ENCODE measurements at regions not wholly inside any gene's neighbourhood (a gene's known extent, or its start where the extent isn't known, plus 50 kb on each side); places are given as distances from the start of the nearest gene placed in this dataset.

DNA sequence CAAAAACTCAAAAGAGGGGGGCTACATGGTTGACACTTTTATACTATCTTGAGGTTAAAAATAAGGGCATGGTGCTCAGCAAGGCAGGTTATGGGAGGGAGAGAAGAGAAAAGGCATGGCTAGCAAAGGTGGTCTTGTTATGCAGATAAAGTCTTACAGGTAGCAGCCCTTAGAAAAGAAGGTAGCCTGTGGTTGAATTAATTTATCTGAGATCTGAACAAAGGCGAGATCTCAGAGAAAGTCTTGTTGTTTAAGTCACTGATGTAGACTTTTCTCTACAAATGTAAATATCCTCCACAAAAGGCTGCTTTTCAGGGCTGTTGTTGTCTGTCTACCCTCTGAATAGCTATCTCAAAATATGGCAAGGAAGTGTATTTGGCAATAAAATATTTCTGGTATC, 1250.4 kb downstream of the PCDH18 start:
- no peak for TF ChIP-seq POLR2A (IDR thresholded peaks at IDR 0.05)
- TF ChIP-seq, protein P1, sequence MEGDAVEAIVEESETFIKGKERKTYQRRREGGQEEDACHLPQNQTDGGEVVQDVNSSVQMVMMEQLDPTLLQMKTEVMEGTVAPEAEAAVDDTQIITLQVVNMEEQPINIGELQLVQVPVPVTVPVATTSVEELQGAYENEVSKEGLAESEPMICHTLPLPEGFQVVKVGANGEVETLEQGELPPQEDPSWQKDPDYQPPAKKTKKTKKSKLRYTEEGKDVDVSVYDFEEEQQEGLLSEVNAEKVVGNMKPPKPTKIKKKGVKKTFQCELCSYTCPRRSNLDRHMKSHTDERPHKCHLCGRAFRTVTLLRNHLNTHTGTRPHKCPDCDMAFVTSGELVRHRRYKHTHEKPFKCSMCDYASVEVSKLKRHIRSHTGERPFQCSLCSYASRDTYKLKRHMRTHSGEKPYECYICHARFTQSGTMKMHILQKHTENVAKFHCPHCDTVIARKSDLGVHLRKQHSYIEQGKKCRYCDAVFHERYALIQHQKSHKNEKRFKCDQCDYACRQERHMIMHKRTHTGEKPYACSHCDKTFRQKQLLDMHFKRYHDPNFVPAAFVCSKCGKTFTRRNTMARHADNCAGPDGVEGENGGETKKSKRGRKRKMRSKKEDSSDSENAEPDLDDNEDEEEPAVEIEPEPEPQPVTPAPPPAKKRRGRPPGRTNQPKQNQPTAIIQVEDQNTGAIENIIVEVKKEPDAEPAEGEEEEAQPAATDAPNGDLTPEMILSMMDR (IDR thresholded peaks at IDR 0.05), result no peak

All from stomach (tissue), 4 donors.